Natural killer cell treated with Interleukin-12 subunit alpha and Interleukin-12 subunit beta and Interleukin-15 and Interleukin-18, amount 100 ng/mL, for 72 hours (primary cell): ENCODE measurements at regions not wholly inside any gene's neighbourhood (a gene's known extent, or its start where the extent isn't known, plus 50 kb on each side); places are given as distances from the start of the nearest gene placed in this dataset.

ENCODE experiments used
- ATAC-seq, 2 donors: fragments of 150-1000 bp; cut with Tn5 transposase in 1 of 2; sonication (Bioruptor Pico), chemical (Tn5 transposase) in 1 of 2; 2 replicates each; pipeline ENCODE4 v1.10.0; 2021
- DNase-seq: peaks from one replicate; pipeline ENCODE4 v3.0.0; 2022; ENCODE audit warnings: low spot score
- H3K27ac Mint-ChIP-seq, 2 donors: 1 replicate in 1 of 2; 2 replicates in 1 of 2; pipeline ENCODE4 v1.8.0; 2022; ENCODE audit warnings: mixed read lengths in 2 of 2, mild to moderate bottlenecking in 1 of 2, moderate library complexity in 1 of 2
- H3K27me3 Mint-ChIP-seq, 2 donors: 1 replicate in 1 of 2; 2 replicates in 1 of 2; pipeline ENCODE4 v1.8.0; 2022; ENCODE audit warnings: mixed read lengths in 2 of 2
- H3K36me3 Mint-ChIP-seq: one replicate; pipeline ENCODE4 v1.8.0; 2022; ENCODE audit warnings: mixed read lengths
- H3K4me1 Mint-ChIP-seq, 2 donors: 1 replicate in 1 of 2; 2 replicates in 1 of 2; pipeline ENCODE4 v1.8.0; 2022; ENCODE audit warnings: low read depth in 2 of 2, mixed read lengths in 2 of 2, mild to moderate bottlenecking in 1 of 2
- H3K4me3 Mint-ChIP-seq: one replicate; pipeline ENCODE4 v1.8.0; 2022; ENCODE audit warnings: mixed read lengths
- H3K9me3 Mint-ChIP-seq: 2 replicates; pipeline ENCODE4 v1.8.0; 2022; ENCODE audit warnings: mixed read lengths

GRCh38 chr6:139474145-139475108, 100.0 kb upstream of the CITED2 start:
- Mint-ChIP-seq H3K4me1 (peaks cover 0 to 8% of the 10 kb centered on the region in 2 donors), H3K27me3 (peaks cover 3 to 5% of the 10 kb centered on the region in 2 donors), H3K9me3 (no peaks in the 10 kb centered on the region), H3K27ac (no peak overlapping the region), H3K4me3 (no peak overlapping the region), H3K36me3 (no peaks in the 10 kb centered on the region)
- no peak for DNase-seq
- no peak for ATAC-seq

DNA sequence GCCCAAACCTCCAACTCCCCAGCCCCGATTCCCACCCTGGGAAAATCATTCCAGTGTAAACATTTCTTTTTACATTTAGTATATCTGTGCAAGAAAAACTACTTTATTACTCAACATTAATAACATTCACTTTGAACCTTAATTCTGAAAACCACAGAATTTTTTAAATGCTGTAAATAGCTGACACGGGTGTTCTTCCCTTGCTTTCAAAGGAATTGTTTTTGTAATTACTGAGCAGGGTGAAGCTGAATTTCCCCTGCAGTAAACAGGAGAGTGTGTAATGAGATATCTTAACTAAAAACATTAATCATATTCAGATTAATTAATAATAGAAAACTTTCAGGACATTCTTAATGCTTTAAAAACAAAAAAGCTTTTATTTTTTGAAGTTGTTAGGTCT, 99.3 kb upstream of the CITED2 start:
- Mint-ChIP-seq H3K9me3 (no peaks in the 10 kb centered on the region), H3K4me3 (no peak overlapping the region), H3K4me1 (peaks cover 0 to 8% of the 10 kb centered on the region in 2 donors), H3K27me3 (no peaks in the 10 kb centered on the region), H3K36me3 (no peaks in the 10 kb centered on the region), H3K27ac (no peak overlapping the region)
- DNase-seq (no peak), ATAC-seq (no peak)

DNA sequence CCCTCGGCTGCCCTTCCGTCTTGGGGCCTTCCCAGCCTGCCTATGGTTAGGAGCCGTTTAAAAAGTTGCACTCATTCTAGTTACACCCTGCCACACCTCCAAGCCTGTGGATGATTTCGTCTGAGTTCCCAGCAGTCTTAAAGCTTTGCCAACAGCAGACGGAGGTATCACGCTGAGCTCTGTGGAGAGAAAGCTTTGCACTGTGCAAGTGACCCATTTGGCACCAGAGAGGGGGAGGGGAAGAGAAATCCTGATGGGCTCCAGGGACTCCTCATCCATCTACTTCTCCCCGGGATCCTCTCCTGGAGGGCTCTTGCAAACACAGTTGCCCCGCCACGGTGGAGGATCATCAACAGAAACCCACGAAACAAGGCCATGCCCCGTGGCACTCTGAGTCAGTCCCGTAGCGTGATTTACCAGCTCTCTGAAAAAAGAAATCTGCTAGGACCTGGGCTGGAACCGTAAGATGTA, 98.8 kb upstream of the CITED2 start:
- Mint-ChIP-seq H3K27me3 (no peaks in the 10 kb centered on the region), H3K27ac (no peak overlapping the region), H3K9me3 (no peaks in the 10 kb centered on the region), H3K36me3 (no peaks in the 10 kb centered on the region), H3K4me1 (peaks cover 0 to 8% of the 10 kb centered on the region in 2 donors), H3K4me3 (no peak overlapping the region)
- ATAC-seq (no peak), DNase-seq (no peak)

- DNase-seq: no peak
- no peaks in the 10 kb centered on the region for H3K36me3 Mint-ChIP-seq
- no peak overlapping the region for H3K27ac Mint-ChIP-seq
- H3K9me3 Mint-ChIP-seq: no peaks in the 10 kb centered on the region
- H3K4me1 Mint-ChIP-seq: peaks cover 0 to 8% of the 10 kb centered on the region in 2 donors
- no peaks in the 10 kb centered on the region for H3K27me3 Mint-ChIP-seq
- no peak overlapping the region for H3K4me3 Mint-ChIP-seq
- ATAC-seq: no peak
Observed at GRCh38 chr6:139472351-139473015, 98.0 kb upstream of the CITED2 start.

- H3K27ac Mint-ChIP-seq: no peak overlapping the region
- no peaks in the 10 kb centered on the region for H3K27me3 Mint-ChIP-seq
- DNase-seq (no peak), ATAC-seq (no peak)
- peaks cover 0 to 8% of the 10 kb centered on the region in 2 donors for H3K4me1 Mint-ChIP-seq
- no peaks in the 10 kb centered on the region for H3K9me3 Mint-ChIP-seq
- no peak overlapping the region for H3K4me3 Mint-ChIP-seq
- no peaks in the 10 kb centered on the region for H3K36me3 Mint-ChIP-seq
Observed at GRCh38 chr6:139470997-139471396, 96.5 kb upstream of the CITED2 start.

GRCh38 chr6:139468178-139468819, 93.9 kb upstream of the CITED2 start:
- no peak overlapping the region for H3K4me3 Mint-ChIP-seq

DNA sequence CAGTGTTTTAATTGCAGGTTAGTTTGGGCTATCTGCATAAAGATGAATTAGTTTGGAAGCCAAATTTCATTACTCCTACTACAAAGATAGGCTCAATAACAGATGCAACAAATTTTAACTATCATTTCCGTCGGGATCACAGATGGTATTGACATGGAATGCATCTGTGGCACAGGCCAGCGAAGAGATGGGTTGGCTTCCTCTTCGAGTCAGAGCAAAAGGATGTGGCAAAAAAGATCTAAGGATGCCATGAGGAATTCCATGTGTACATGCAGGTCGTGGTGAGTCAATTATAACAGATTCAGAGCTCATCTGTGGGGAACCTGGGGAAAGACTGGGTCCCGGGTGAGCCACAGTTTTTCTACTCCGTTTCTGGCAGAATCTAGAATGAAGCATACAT, 83.0 kb upstream of the CITED2 start:
- Mint-ChIP-seq H3K27me3 (no peaks in the 10 kb centered on the region), H3K4me1 (no peaks in the 10 kb centered on the region), H3K9me3 (no peaks in the 10 kb centered on the region), H3K27ac (no peak overlapping the region), H3K4me3 (no peak overlapping the region), H3K36me3 (no peaks in the 10 kb centered on the region)
- DNase-seq (no peak), ATAC-seq (no peak)

More at GRCh38 chr6:139468178-139468819, 93.9 kb upstream of the CITED2 start:
- H3K27ac Mint-ChIP-seq: no peak overlapping the region
- no peaks in the 10 kb centered on the region for H3K4me1 Mint-ChIP-seq
- H3K36me3 Mint-ChIP-seq: no peaks in the 10 kb centered on the region
- DNase-seq: no peak
- ATAC-seq: no peak
- no peaks in the 10 kb centered on the region for H3K27me3 Mint-ChIP-seq
- no peaks in the 10 kb centered on the region for H3K9me3 Mint-ChIP-seq

GRCh38 chr6:139452148-139452876, 77.9 kb upstream of the CITED2 start:
- Mint-ChIP-seq H3K27me3 (no peaks in the 10 kb centered on the region), H3K9me3 (no peaks in the 10 kb centered on the region)
- DNase-seq: no peak

GRCh38 chr6:139449611-139450000, 75.2 kb upstream of the CITED2 start:
- Mint-ChIP-seq H3K9me3 (no peaks in the 10 kb centered on the region), H3K4me1 (no peaks in the 10 kb centered on the region), H3K27ac (no peak overlapping the region), H3K36me3 (no peaks in the 10 kb centered on the region), H3K27me3 (no peaks in the 10 kb centered on the region), H3K4me3 (no peak overlapping the region)
- ATAC-seq: no peak
- no peak for DNase-seq

More at GRCh38 chr6:139452148-139452876, 77.9 kb upstream of the CITED2 start:
- ATAC-seq: no peak
- Mint-ChIP-seq H3K4me1 (no peaks in the 10 kb centered on the region), H3K27ac (no peak overlapping the region), H3K4me3 (no peak overlapping the region), H3K36me3 (no peaks in the 10 kb centered on the region)

DNA sequence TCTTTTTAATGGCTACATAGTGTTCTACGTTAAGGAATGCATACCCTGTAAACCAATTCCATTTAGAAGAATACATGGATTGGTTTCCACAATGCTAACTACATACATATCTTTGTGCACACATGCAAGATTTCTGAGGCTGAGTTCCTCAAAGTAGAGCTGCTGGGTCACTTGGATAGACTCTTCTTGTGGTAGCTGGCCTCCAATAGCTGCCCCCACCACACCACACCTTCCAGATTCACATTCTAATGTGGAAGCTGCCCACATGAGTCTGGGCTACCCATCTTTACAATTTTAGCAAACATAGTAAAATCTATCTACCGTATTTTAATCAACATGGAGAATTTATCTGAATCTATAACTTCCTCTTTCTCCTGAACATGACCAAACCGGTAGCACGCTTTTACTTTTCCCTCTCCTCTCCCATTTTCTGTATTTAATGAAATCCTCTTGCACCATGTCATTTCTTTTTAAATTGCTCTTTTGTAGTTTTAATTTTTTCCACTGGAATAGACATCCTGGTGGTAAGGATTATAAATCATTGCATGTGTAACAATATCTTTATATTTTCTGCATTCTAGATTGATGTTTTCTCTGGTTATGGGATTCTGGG, 74.7 kb upstream of the CITED2 start:
- Mint-ChIP-seq H3K27ac (no peak overlapping the region), H3K4me1 (no peaks in the 10 kb centered on the region), H3K9me3 (no peaks in the 10 kb centered on the region), H3K36me3 (no peaks in the 10 kb centered on the region), H3K4me3 (no peak overlapping the region), H3K27me3 (no peaks in the 10 kb centered on the region)
- ATAC-seq (no peak), DNase-seq (no peak)

GRCh38 chr6:139448051-139448649, 73.7 kb upstream of the CITED2 start:
- no peaks in the 10 kb centered on the region for H3K9me3 Mint-ChIP-seq
- no peak overlapping the region for H3K27ac Mint-ChIP-seq
- no peaks in the 10 kb centered on the region for H3K36me3 Mint-ChIP-seq
- DNase-seq (no peak), ATAC-seq (no peak)
- H3K27me3 Mint-ChIP-seq: no peaks in the 10 kb centered on the region
- no peaks in the 10 kb centered on the region for H3K4me1 Mint-ChIP-seq
- no peak overlapping the region for H3K4me3 Mint-ChIP-seq

DNA sequence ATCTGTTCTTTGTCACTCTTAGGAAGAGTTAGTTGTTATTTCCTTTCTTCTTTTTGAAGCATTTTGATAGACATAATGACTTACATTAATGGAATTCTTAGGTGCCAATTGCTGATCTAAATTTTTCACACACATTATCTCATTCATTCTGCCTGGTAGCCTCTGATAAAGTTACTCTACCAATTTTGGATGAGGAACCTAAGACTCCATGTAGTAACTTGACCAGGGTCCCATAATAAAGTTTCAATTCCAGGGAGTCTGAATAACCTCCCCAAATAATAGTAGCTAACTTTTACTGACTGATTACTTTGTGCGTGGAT, 73.2 kb upstream of the CITED2 start:
- H3K36me3 Mint-ChIP-seq: no peaks in the 10 kb centered on the region
- H3K27ac Mint-ChIP-seq: no peak overlapping the region
- no peaks in the 10 kb centered on the region for H3K9me3 Mint-ChIP-seq
- H3K27me3 Mint-ChIP-seq: no peaks in the 10 kb centered on the region
- no peak overlapping the region for H3K4me3 Mint-ChIP-seq
- H3K4me1 Mint-ChIP-seq: no peaks in the 10 kb centered on the region
- DNase-seq (no peak), ATAC-seq (no peak)
